HEK293 (cell line): ENCODE measurements at regions not wholly inside any gene's neighbourhood (a gene's known extent, or its start where the extent isn't known, plus 50 kb on each side); places are given as distances from the start of the nearest gene placed in this dataset.

Experiments used
- CTCF ChIP-seq: fragments of 450-650 bp; formaldehyde crosslinking; IDR thresholded peaks from 2 replicates; pipeline ENCODE4 v1.5.1; 2016; ENCODE audit warnings: missing biosample characterization, missing genetic modification characterization
- HOXC10 ChIP-seq: sonication (generic); formaldehyde crosslinking; IDR thresholded peaks from 2 replicates; pipeline ENCODE4 v1.8.1; 2023; ENCODE audit warnings: mild to moderate bottlenecking, missing genetic modification reagents
- REST ChIP-seq: fragments of 450-650 bp; formaldehyde crosslinking; IDR thresholded peaks from 2 replicates; pipeline ENCODE4 v1.5.1; 2016; ENCODE audit warnings: missing biosample characterization, missing genetic modification characterization
- TCF7L2 ChIP-seq: IDR thresholded peaks from 2 replicates; pipeline ENCODE4 v1.6.1; 2011; ENCODE audit warnings: low read depth, mild to moderate bottlenecking, inconsistent platforms, low read length, moderate library complexity, borderline replicate concordance
- YY1 ChIP-seq: fragments of 450-650 bp; formaldehyde crosslinking; IDR thresholded peaks from 2 replicates; pipeline ENCODE4 v1.5.1; 2018; ENCODE audit warnings: missing biosample characterization, missing genetic modification characterization
- ZBTB21 ChIP-seq: fragments of 450-650 bp; formaldehyde crosslinking; IDR thresholded peaks from 2 replicates; pipeline ENCODE4 v1.5.1; 2017; ENCODE audit warnings: missing biosample characterization, missing genetic modification characterization
- ZNF146 ChIP-seq: fragments of 450-650 bp; formaldehyde crosslinking; IDR thresholded peaks from 2 replicates; pipeline ENCODE4 v1.5.1; 2016; ENCODE audit warnings: missing biosample characterization, missing genetic modification characterization
- ZNF350 ChIP-seq: fragments of 450-650 bp; formaldehyde crosslinking; IDR thresholded peaks from 2 replicates; pipeline ENCODE4 v1.5.0; 2017; ENCODE audit warnings: missing biosample characterization, mild to moderate bottlenecking, missing genetic modification characterization
- ZNF501 ChIP-seq: fragments of 450-650 bp; formaldehyde crosslinking; IDR thresholded peaks from 2 replicates; pipeline ENCODE4 v1.5.1; 2016; ENCODE audit warnings: missing biosample characterization, missing genetic modification characterization
- ZNF513 ChIP-seq: fragments of 450-650 bp; IDR thresholded peaks from 2 replicates; pipeline ENCODE4 v1.5.1; 2018; ENCODE audit warnings: missing biosample characterization, missing genetic modification characterization
- ZNF664 ChIP-seq: fragments of 450-650 bp; formaldehyde crosslinking; IDR thresholded peaks from 2 replicates; pipeline ENCODE4 v1.5.1; 2016; ENCODE audit warnings: missing biosample characterization, missing genetic modification characterization
- ZNF776 ChIP-seq: fragments of 450-650 bp; formaldehyde crosslinking; IDR thresholded peaks from 2 replicates; pipeline ENCODE4 v1.5.0; 2017; ENCODE audit warnings: missing biosample characterization, missing genetic modification characterization, borderline replicate concordance

- no peak for TF ChIP-seq CTCF (tag by site-specific recombination)
- no peak for TF ChIP-seq YY1 (tag by site-specific recombination)
- no peak for TF ChIP-seq ZNF350 (tag by site-specific recombination)
- TF ChIP-seq HOXC10 (CRISPR knock-in tag): no peak
- no peak for TF ChIP-seq ZNF664 (tag by site-specific recombination)
- no peak for TF ChIP-seq REST (tag by site-specific recombination)
- no peak for TF ChIP-seq ZNF776 (tag by site-specific recombination)
- TF ChIP-seq ZBTB21 (tag by site-specific recombination): no peak
- TF ChIP-seq ZNF501 (tag by site-specific recombination): no peak
- no peak for TF ChIP-seq ZNF513 (tag by site-specific recombination)
- no peak for TF ChIP-seq TCF7L2
- no peak for TF ChIP-seq ZNF146 (tag by site-specific recombination)
Measured at GRCh38 chr6:76992553-76992952, 470.7 kb downstream of the HTR1B start.
